ENCODE measurements at regions not wholly inside any gene's neighbourhood (a gene's known extent, or its start where the extent isn't known, plus 50 kb on each side); places are given as distances from the start of the nearest gene placed in this dataset.
"Not testable (repeated sequence)": the region's sequence is repeated elsewhere in the genome, so short reads cannot be mapped to it uniquely, and the experiment has no call there.

GRCh38 chr5:42949348-42950115, 90.6 kb downstream of the ANXA2R start:
- no peak for DNase-seq

- no peak for DNase-seq
Observed at GRCh38 chr5:42948961-42949347, 91.2 kb downstream of the ANXA2R start.

- no peak for DNase-seq
Observed at GRCh38 chr5:42944989-42945388, 95.1 kb downstream of the ANXA2R start.

- no peak for DNase-seq
Observed at GRCh38 chr5:42943931-42944631, 96.0 kb downstream of the ANXA2R start.

- DNase-seq, result no peak
Observed at GRCh38 chr5:42940853-42941252, 99.3 kb downstream of the ANXA2R start.

GRCh38 chr5:42932011-42932410, 108.1 kb downstream of the ANXA2R start:
- not testable (repeated sequence) for DNase-seq

- not testable (repeated sequence) for DNase-seq
Observed at GRCh38 chr5:42931451-42931850, 108.7 kb downstream of the ANXA2R start.

GRCh38 chr5:42930934-42931333, 109.2 kb downstream of the ANXA2R start:
- no peak for DNase-seq

- no peak for DNase-seq
Observed at GRCh38 chr5:42929871-42930270, 110.2 kb downstream of the ANXA2R start.

- DNase-seq, result no peak
Observed at GRCh38 chr5:42927730-42928129, 112.4 kb downstream of the ANXA2R start.

- no peak for DNase-seq
Observed at GRCh38 chr5:42924686-42925085, 113.0 kb upstream of the SELENOP start.

- DNase-seq, result no peak
Observed at GRCh38 chr5:42924226-42924625, 112.5 kb upstream of the SELENOP start.

- DNase-seq, result no peak
Observed at GRCh38 chr5:42923710-42924109, 112.0 kb upstream of the SELENOP start.

GRCh38 chr5:42919600-42919999, 107.9 kb upstream of the SELENOP start:
- DNase-seq, result no peak

- no peak for DNase-seq
Observed at GRCh38 chr5:42915306-42915866, 103.7 kb upstream of the SELENOP start.

- peak; percentile 36 for DNase-seq
Observed at GRCh38 chr5:42912184-42912798, 100.6 kb upstream of the SELENOP start.

GRCh38 chr5:42908509-42909488, 97.1 kb upstream of the SELENOP start:
- peak; percentile 92 for DNase-seq

- no peak for DNase-seq
Observed at GRCh38 chr5:42908086-42908485, 96.4 kb upstream of the SELENOP start.

GRCh38 chr5:42905827-42906226, 94.1 kb upstream of the SELENOP start:
- no peak for DNase-seq

- DNase-seq, result no peak
Observed at GRCh38 chr5:42900734-42901133, 89.0 kb upstream of the SELENOP start.

- DNase-seq, result no peak
Observed at GRCh38 chr5:42898760-42899159, 87.1 kb upstream of the SELENOP start.

GRCh38 chr5:42896523-42896922, 84.8 kb upstream of the SELENOP start:
- DNase-seq, result no peak
